ENCODE measurements at regions not wholly inside any gene's neighbourhood (a gene's known extent, or its start where the extent isn't known, plus 50 kb on each side); places are given as distances from the start of the nearest gene placed in this dataset.

- POLR2A ChIA-PET = interaction anchor here (0.8 kb wide), 1 partner anchor 63 kb away, joined by 3 read pairs; no protein-coding TSS in a partner anchor
- Histone ChIP-seq H3K4me1 (ENCODE audit: insufficient read depth, low read length) (peaks cover 70% of the 10 kb centered on the region), H2AFZ (ENCODE audit: low read length) (no peak overlapping the region), H3K4me3 (replicated peaks in 1 of 3; ENCODE audit: insufficient read depth in 1 of 3, low read depth in 2 of 3, low read length in 3 of 3) (peak overlapping the region in 2 of 3 experiments; percentile 12 to 47; a peak in 1 of 6 replicates), H4K20me1 (ENCODE audit: insufficient read depth, low read length) (no peaks in the 10 kb centered on the region), H3K4me2 (ENCODE audit: low read depth, low read length) (peak overlapping the region; percentile 81), H3K9ac (ENCODE audit: insufficient read depth, low read depth, low read length) (peak overlapping the region; percentile 56; the same call in 1 of the 2 replicates), H3K36me3 (replicated peaks in 1 of 2; ENCODE audit: control insufficient read depth in 1 of 2, insufficient read depth in 2 of 2, low read length in 2 of 2) (no peaks in the 10 kb centered on the region), H3K27me3 (ENCODE audit: control insufficient read depth in 1 of 2, insufficient read depth in 2 of 2, low read length in 2 of 2) (no peaks in the 10 kb centered on the region), H3K9me3 (ENCODE audit: low read length) (no peaks in the 10 kb centered on the region), H3K27ac (ENCODE audit: extremely low read length, insufficient read depth, low read length) (peak overlapping the region; percentile 61), H3K79me2 (ENCODE audit: insufficient read depth, low read length) (no peaks in the 10 kb centered on the region)
- in situ Hi-C loops (cut with HindIII; ENCODE audit: extremely low pct_ligation_motif_present, low pct_unique_long_range_greater_than_20kb) = loop anchor here (5.0 to 25.0 kb wide), 2 partner anchors 81 to 376 kb away; no protein-coding TSS in a partner anchor
- peak; percentile 82 for FAIRE-seq
- DNase-seq (ENCODE audit: low spot score) = peak; percentile 95
- peak; percentile 75 for ATAC-seq
- intact Hi-C loops (cut with micrococcal nuclease; ENCODE audit: unreplicated experiment) = loop anchor here (1.0 to 10.0 kb wide), 4 partner anchors 136 to 1702 kb away; no protein-coding TSS in a partner anchor
- 3% methylated on average over 5 of the region's 5 CpGs for WGBS (ENCODE audit: low lambda C conversion rate)
- no TSS peak for BruUV-seq (replicated peaks)
- CTCF ChIA-PET (ENCODE audit: low intra/inter-chr PET ratio, low total read pairs) = interaction anchor here (0.6 kb wide), 1 partner anchor 84 kb away, joined by 3 read pairs; no protein-coding TSS in a partner anchor
- no peak for TF ChIP-seq ZFYVE20 (CRISPR knock-in tag; IDR thresholded peaks at IDR 0.05; ENCODE audit: borderline replicate concordance, low read depth)
- TF ChIP-seq KLF6 (CRISPR knock-in tag; IDR thresholded peaks at IDR 0.05) = no peak
- no peak for TF ChIP-seq ZNF747 (CRISPR knock-in tag; IDR thresholded peaks at IDR 0.05; ENCODE audit: borderline replicate concordance)
- TF ChIP-seq GPBP1L1 (CRISPR knock-in tag; IDR thresholded peaks at IDR 0.05) = no peak
- TF ChIP-seq FOXA3 (CRISPR knock-in tag; IDR thresholded peaks at IDR 0.05) = peak; percentile 78
- no peak for TF ChIP-seq ZNF549 (CRISPR knock-in tag; IDR thresholded peaks at IDR 0.05)
- no peak for TF ChIP-seq THYN1 (CRISPR knock-in tag; IDR thresholded peaks at IDR 0.05; ENCODE audit: borderline replicate concordance, low read depth)
- no peak for TF ChIP-seq U2AF1 (optimal IDR thresholded peaks at IDR 0.05; ENCODE audit: low read depth, low read length)
- 0 out of 2 replicates have a peak, but pooled peaks have one; percentile 37 for TF ChIP-seq KAT8 (CRISPR knock-in tag; IDR thresholded peaks at IDR 0.05)
- TF ChIP-seq PHF8 (CRISPR knock-in tag; IDR thresholded peaks at IDR 0.05) = no peak
- TF ChIP-seq ARNTL (CRISPR knock-in tag; IDR thresholded peaks at IDR 0.05) = no peak
- TF ChIP-seq ZNF574 (CRISPR knock-in tag; IDR thresholded peaks at IDR 0.05) = peak; percentile 64; the same call in 1 of the 2 replicates
- TF ChIP-seq FOXP1 (IDR thresholded peaks at IDR 0.05) = no peak
- peak; percentile 71 for TF ChIP-seq FOXP1 (CRISPR knock-in tag; IDR thresholded peaks at IDR 0.05)
- TF ChIP-seq ZNF225 (CRISPR knock-in tag; IDR thresholded peaks at IDR 0.05) = no peak
- no peak for TF ChIP-seq CHD2 (IDR thresholded peaks at IDR 0.05; ENCODE audit: low read depth, low read length)
- no peak for TF ChIP-seq NR1H2 (CRISPR knock-in tag; IDR thresholded peaks at IDR 0.05; ENCODE audit: borderline replicate concordance, low read depth)
- no peak for TF ChIP-seq DR1 (CRISPR knock-in tag; IDR thresholded peaks at IDR 0.05)
- no peak for TF ChIP-seq ZBTB46 (CRISPR knock-in tag; IDR thresholded peaks at IDR 0.05; ENCODE audit: borderline replicate concordance)
- TF ChIP-seq WIZ (CRISPR knock-in tag; IDR thresholded peaks at IDR 0.05) = no peak
These were observed 83.3 kb downstream of the ZNF608 start for GRCh38 chr5:124663101-124663506.
